Hepatocyte (in vitro differentiated cells): ENCODE measurements at regions not wholly inside any gene's neighbourhood (a gene's known extent, or its start where the extent isn't known, plus 50 kb on each side); places are given as distances from the start of the nearest gene placed in this dataset.

ENCODE experiments used
- EZH2 ChIP-seq: fragments of 200-600 bp; sonication (generic); IDR thresholded peaks from 2 replicates; pipeline ENCODE4 v1.6.1; 2016; ENCODE audit warnings: antibody characterized with exemption, mild to moderate bottlenecking, borderline replicate concordance
- EZH2phosphoT487 ChIP-seq: fragments of 200-600 bp; sonication (generic); IDR thresholded peaks from one replicate; pipeline ENCODE4 v1.6.1; 2018; ENCODE audit warnings: antibody characterized with exemption, mild to moderate bottlenecking, low read depth, moderate library complexity; ENCODE audit not compliant: unreplicated experiment, severe bottlenecking
- TF ChIP-seq, protein P1 (sequence below): fragments of 200-600 bp; sonication (generic); IDR thresholded peaks from 2 replicates; pipeline ENCODE4 v1.5.1; 2016; ENCODE audit warnings: antibody characterized with exemption, mild to moderate bottlenecking; ENCODE audit not compliant: poor library complexity

- TF ChIP-seq, protein P1, sequence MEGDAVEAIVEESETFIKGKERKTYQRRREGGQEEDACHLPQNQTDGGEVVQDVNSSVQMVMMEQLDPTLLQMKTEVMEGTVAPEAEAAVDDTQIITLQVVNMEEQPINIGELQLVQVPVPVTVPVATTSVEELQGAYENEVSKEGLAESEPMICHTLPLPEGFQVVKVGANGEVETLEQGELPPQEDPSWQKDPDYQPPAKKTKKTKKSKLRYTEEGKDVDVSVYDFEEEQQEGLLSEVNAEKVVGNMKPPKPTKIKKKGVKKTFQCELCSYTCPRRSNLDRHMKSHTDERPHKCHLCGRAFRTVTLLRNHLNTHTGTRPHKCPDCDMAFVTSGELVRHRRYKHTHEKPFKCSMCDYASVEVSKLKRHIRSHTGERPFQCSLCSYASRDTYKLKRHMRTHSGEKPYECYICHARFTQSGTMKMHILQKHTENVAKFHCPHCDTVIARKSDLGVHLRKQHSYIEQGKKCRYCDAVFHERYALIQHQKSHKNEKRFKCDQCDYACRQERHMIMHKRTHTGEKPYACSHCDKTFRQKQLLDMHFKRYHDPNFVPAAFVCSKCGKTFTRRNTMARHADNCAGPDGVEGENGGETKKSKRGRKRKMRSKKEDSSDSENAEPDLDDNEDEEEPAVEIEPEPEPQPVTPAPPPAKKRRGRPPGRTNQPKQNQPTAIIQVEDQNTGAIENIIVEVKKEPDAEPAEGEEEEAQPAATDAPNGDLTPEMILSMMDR, result no peak
- TF ChIP-seq EZH2phosphoT487 (no peak), EZH2 (no peak)
These were observed 1415.2 kb downstream of the TBC1D22A start for GRCh38 chr22:48177631-48178030.
